ENCODE measurements at regions not wholly inside any gene's neighbourhood (a gene's known extent, or its start where the extent isn't known, plus 50 kb on each side); places are given as distances from the start of the nearest gene placed in this dataset.

GRCh38 chr6:138685781-138686180 is 87.8 kb upstream of the CCDC28A start (continued):
- TF ChIP-seq CHD7 (IDR thresholded peaks at IDR 0.05; ENCODE audit: insufficient replicate concordance, low read length) (no peak), RFX5 (IDR thresholded peaks at IDR 0.05; ENCODE audit: borderline replicate concordance, low read depth, low read length) (no peak), EP300 (IDR thresholded peaks at IDR 0.05; ENCODE audit: borderline replicate concordance in 1 of 2, low read depth in 2 of 2, low read length in 2 of 2) (no peak), JUN (IDR thresholded peaks at IDR 0.05; ENCODE audit: low read depth, low read length) (no peak), BRCA1 (IDR thresholded peaks at IDR 0.05; ENCODE audit: low read depth, low read length) (no peak), KDM5A (IDR thresholded peaks at IDR 0.05; ENCODE audit: low read length) (no peak), YY1 (IDR thresholded peaks at IDR 0.05; ENCODE audit: low read depth, low read length) (no peak), HDAC2 (IDR thresholded peaks at IDR 0.05; ENCODE audit: borderline replicate concordance in 1 of 2, low read depth in 2 of 2, low read length in 2 of 2) (no peak), SRF (IDR thresholded peaks at IDR 0.05; ENCODE audit: low read depth, low read length) (no peak), SP2 (IDR thresholded peaks at IDR 0.05; ENCODE audit: low read length) (no peak), RXRA (IDR thresholded peaks at IDR 0.05; ENCODE audit: insufficient read depth, low read depth, low read length) (no peak), TAF1 (IDR thresholded peaks at IDR 0.05; ENCODE audit: low read depth, low read length) (no peak), CHD1 (IDR thresholded peaks at IDR 0.05; ENCODE audit: low read depth, low read length) (no peak)
